ENCODE measurements at regions not wholly inside any gene's neighbourhood (a gene's known extent, or its start where the extent isn't known, plus 50 kb on each side); places are given as distances from the start of the nearest gene placed in this dataset.

- no peaks in the 10 kb centered on the region for H3K27me3 ChIP-seq (ENCODE audit: low read depth)
- no peaks in the 10 kb centered on the region for H3K4me1 ChIP-seq
- no peaks in the 10 kb centered on the region for H3K36me3 ChIP-seq
- no peak for TF ChIP-seq CTCF (IDR thresholded peaks at IDR 0.05; ENCODE audit: borderline replicate concordance)
- H3K9me3 ChIP-seq (replicated peaks), result peaks cover 13% of the 10 kb centered on the region
- H3K27ac ChIP-seq (replicated peaks), result no peak overlapping the region
- intact Hi-C loops (cut with micrococcal nuclease), result no loop called here
- no peak overlapping the region for H3K4me3 ChIP-seq
- no peak for DNase-seq
Measured at GRCh38 chr12:90630006-90630405, 325.0 kb downstream of the CCER1 start.

DNA sequence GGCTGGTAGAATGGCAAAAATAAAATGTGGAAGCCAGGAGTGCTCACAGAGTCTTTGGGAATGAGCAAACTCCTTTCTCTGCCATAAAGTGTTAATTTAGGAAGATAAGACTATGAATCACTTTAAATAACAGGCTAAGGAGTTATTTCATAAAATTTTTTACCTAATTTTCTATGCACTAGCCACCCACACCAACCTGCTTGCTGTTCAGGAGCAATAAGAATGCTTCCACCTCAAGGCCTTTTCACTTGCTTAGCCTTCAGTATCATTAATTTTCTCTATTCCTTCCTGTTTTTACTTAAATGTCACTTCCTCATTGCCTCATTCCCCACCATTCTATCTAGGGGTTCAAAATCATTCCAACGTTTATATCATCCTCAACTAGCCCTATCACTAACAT, 326.8 kb downstream of the CCER1 start:
- no peaks in the 10 kb centered on the region for H3K36me3 ChIP-seq
- H3K4me1 ChIP-seq, result no peaks in the 10 kb centered on the region
- no peak for TF ChIP-seq CTCF (IDR thresholded peaks at IDR 0.05; ENCODE audit: borderline replicate concordance)
- no peaks in the 10 kb centered on the region for H3K27me3 ChIP-seq (ENCODE audit: low read depth)
- DNase-seq, result no peak
- peaks cover 3% of the 10 kb centered on the region for H3K9me3 ChIP-seq (replicated peaks)
- no peak overlapping the region for H3K27ac ChIP-seq (replicated peaks)
- H3K4me3 ChIP-seq, result no peak overlapping the region
- intact Hi-C loops (cut with micrococcal nuclease), result no loop called here

GRCh38 chr12:90627180-90627896, 327.6 kb downstream of the CCER1 start:
- Histone ChIP-seq H3K27me3 (ENCODE audit: low read depth) (no peaks in the 10 kb centered on the region), H3K9me3 (replicated peaks) (no peaks in the 10 kb centered on the region), H3K36me3 (no peaks in the 10 kb centered on the region), H3K4me3 (no peak overlapping the region), H3K4me1 (no peaks in the 10 kb centered on the region), H3K27ac (replicated peaks) (no peak overlapping the region)
- intact Hi-C loops (cut with micrococcal nuclease), result no loop called here
- DNase-seq, result no peak
- TF ChIP-seq CTCF (IDR thresholded peaks at IDR 0.05; ENCODE audit: borderline replicate concordance), result no peak

DNA sequence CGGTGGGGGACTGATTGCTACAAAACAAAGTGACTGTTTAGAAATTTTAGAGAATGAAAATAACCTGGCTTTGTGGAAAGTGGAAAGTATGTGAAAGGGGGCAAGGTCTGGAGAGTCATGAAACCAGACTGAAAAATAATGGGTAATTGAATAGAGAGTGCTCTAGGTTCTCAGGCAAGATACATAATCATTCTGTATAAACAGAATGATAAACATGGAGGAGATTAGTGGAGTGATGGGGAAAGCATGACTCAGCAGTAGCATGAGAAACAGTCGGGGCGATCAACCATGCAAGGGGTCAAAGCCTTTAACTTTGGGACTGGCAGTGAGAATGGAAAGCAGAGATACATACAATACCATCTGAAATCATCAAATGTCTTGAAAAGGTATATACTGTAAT, 332.5 kb downstream of the CCER1 start:
- Histone ChIP-seq H3K27ac (replicated peaks) (no peak overlapping the region), H3K9me3 (replicated peaks) (no peaks in the 10 kb centered on the region), H3K27me3 (ENCODE audit: low read depth) (no peaks in the 10 kb centered on the region), H3K36me3 (no peaks in the 10 kb centered on the region), H3K4me3 (no peak overlapping the region), H3K4me1 (no peaks in the 10 kb centered on the region)
- intact Hi-C loops (cut with micrococcal nuclease), result no loop called here
- DNase-seq, result no peak
- no peak for TF ChIP-seq CTCF (IDR thresholded peaks at IDR 0.05; ENCODE audit: borderline replicate concordance)

DNA sequence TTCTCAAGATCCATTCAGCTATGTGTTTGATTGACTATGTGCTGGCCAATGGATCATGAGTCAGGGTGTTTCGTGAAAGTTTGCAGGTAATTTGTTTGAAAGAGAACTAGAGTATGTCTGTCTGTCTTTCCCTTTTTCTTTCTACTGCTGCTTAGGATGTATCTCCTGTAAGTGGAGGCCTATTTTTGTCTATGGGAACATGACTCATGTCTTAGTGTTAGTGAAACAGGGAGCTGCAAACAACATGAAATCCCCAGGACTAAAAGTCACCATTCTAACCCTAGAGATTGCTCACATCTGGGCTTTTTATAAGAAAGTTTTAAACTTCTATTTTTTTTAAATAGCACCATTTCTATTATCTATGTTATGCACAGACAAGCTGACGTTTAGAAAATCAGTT, 333.0 kb downstream of the CCER1 start:
- Histone ChIP-seq H3K4me3 (no peak overlapping the region), H3K36me3 (no peaks in the 10 kb centered on the region), H3K27ac (replicated peaks) (no peak overlapping the region), H3K4me1 (no peaks in the 10 kb centered on the region), H3K27me3 (ENCODE audit: low read depth) (no peaks in the 10 kb centered on the region), H3K9me3 (replicated peaks) (no peaks in the 10 kb centered on the region)
- no peak for TF ChIP-seq CTCF (IDR thresholded peaks at IDR 0.05; ENCODE audit: borderline replicate concordance)
- no peak for DNase-seq
- intact Hi-C loops (cut with micrococcal nuclease), result no loop called here

Data from left ventricle myocardium inferior (tissue), 1 donor.